ENCODE measurements at regions not wholly inside any gene's neighbourhood (a gene's known extent, or its start where the extent isn't known, plus 50 kb on each side); places are given as distances from the start of the nearest gene placed in this dataset.

DNA sequence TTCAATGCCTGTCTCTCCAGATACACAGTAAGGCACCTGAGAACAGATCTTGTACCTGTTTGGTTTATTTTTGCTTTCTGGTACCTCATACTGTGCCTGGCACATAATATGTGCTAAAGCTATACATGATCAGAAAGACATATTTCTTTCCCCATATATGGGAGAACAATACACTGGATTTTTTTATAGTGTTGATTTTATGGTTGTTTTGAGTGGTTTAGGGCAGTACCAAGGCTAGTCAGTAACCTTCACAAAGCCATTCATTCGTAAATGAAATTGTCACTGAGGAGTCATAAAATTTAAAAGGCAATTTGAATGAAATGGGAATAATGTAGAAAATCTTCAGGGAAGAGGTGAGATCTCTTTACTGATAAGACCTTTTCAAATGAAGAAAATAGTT is 810.2 kb downstream of the TUSC7 start:
- H3K27me3 Mint-ChIP-seq (ENCODE audit: insufficient read depth, unreplicated experiment): peaks cover 9% of the 10 kb centered on the region
- H3K9me3 Mint-ChIP-seq (ENCODE audit: unreplicated experiment): no peaks in the 10 kb centered on the region
- Histone ChIP-seq H3K4me1 (no peaks in the 10 kb centered on the region), H3K36me3 (ENCODE audit: control insufficient read depth, insufficient read depth, low read length) (no peaks in the 10 kb centered on the region), H3K4me3 (ENCODE audit: low read depth, low read length) (no peak overlapping the region), H3K27me3 (replicated peaks; ENCODE audit: control insufficient read depth, insufficient read depth, low read length) (no peaks in the 10 kb centered on the region), H3K9me3 (no peaks in the 10 kb centered on the region)
- DNase-seq: no peak
- intact Hi-C loops (cut with micrococcal nuclease; ENCODE audit: unreplicated experiment): loop anchor here (10.0 kb wide), 1 partner anchor 655 kb away; no protein-coding TSS in a partner anchor
- TF ChIP-seq, protein P1, sequence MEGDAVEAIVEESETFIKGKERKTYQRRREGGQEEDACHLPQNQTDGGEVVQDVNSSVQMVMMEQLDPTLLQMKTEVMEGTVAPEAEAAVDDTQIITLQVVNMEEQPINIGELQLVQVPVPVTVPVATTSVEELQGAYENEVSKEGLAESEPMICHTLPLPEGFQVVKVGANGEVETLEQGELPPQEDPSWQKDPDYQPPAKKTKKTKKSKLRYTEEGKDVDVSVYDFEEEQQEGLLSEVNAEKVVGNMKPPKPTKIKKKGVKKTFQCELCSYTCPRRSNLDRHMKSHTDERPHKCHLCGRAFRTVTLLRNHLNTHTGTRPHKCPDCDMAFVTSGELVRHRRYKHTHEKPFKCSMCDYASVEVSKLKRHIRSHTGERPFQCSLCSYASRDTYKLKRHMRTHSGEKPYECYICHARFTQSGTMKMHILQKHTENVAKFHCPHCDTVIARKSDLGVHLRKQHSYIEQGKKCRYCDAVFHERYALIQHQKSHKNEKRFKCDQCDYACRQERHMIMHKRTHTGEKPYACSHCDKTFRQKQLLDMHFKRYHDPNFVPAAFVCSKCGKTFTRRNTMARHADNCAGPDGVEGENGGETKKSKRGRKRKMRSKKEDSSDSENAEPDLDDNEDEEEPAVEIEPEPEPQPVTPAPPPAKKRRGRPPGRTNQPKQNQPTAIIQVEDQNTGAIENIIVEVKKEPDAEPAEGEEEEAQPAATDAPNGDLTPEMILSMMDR (IDR thresholded peaks at IDR 0.05; ENCODE audit: insufficient read depth in 1 of 2, low read depth in 1 of 2, low read length in 1 of 2, severe bottlenecking in 1 of 2, unreplicated experiment in 1 of 2): no peak
- H3K4me3 Mint-ChIP-seq (ENCODE audit: unreplicated experiment): no peak overlapping the region
- no peak overlapping the region for H3K27ac Mint-ChIP-seq (ENCODE audit: unreplicated experiment)
- no TSS peak for BruUV-seq (replicated peaks)
- H3K36me3 Mint-ChIP-seq (ENCODE audit: insufficient read depth, unreplicated experiment): no peaks in the 10 kb centered on the region
- POLR2A ChIA-PET: no interaction called here
- CTCF ChIA-PET: no interaction called here
- H3K4me1 Mint-ChIP-seq (ENCODE audit: low read depth, unreplicated experiment): no peaks in the 10 kb centered on the region

DNA sequence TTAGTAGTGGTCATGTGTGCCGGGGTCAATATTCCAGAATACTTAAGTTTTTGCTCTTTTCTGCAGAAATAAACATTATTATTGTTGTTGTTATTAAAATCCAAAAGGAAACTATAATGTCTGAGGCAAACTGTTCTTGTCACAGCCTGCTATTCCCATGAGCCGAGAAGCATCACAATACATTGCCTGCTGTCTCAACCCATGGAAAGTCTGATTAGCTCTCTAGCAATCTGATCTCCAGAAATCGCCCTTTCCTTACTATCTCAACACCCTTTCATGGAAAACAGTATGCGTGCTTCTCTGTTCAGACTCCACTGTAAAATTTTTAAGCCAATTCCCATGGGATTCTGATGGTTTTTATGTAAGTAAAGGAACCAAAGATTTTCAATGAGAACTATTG is 811.0 kb downstream of the TUSC7 start:
- peaks cover 8% of the 10 kb centered on the region for H3K27me3 Mint-ChIP-seq (ENCODE audit: insufficient read depth, unreplicated experiment)

DNA sequence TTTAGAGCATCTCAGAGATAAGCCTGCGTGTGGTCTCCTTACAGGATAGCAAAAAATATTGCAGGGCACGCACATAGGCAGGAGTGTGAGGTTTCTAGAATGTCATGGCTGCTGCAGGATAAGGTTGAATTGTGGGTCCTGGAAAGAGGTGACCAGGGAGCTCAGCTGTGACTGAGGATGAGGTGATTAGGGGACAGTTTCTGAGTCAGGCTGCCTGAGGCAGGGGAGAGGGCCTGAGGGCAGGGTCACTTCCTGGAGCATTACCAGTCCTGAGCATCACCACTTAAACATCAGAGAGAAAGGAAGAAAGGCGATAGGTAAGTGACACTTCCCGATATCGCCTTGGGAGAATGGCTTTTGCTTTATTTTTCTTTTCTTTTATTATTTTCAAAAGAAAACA is 813.8 kb downstream of the TUSC7 start:
- no peaks in the 10 kb centered on the region for H3K9me3 Mint-ChIP-seq (ENCODE audit: unreplicated experiment)
- TF ChIP-seq, protein P1 (IDR thresholded peaks at IDR 0.05; ENCODE audit: insufficient read depth in 1 of 2, low read depth in 1 of 2, low read length in 1 of 2, severe bottlenecking in 1 of 2, unreplicated experiment in 1 of 2): no peak
- Histone ChIP-seq H3K4me1 (no peaks in the 10 kb centered on the region), H3K36me3 (ENCODE audit: control insufficient read depth, insufficient read depth, low read length) (no peaks in the 10 kb centered on the region), H3K4me3 (ENCODE audit: low read depth, low read length) (no peak overlapping the region), H3K9me3 (no peaks in the 10 kb centered on the region), H3K27me3 (replicated peaks; ENCODE audit: control insufficient read depth, insufficient read depth, low read length) (no peaks in the 10 kb centered on the region)
- no peak overlapping the region for H3K27ac Mint-ChIP-seq (ENCODE audit: unreplicated experiment)
- ChIA-PET CTCF (no interaction called here), POLR2A (no interaction called here)
- intact Hi-C loops (cut with micrococcal nuclease; ENCODE audit: unreplicated experiment): loop anchor here (10.0 kb wide), 1 partner anchor 659 kb away; no protein-coding TSS in a partner anchor
- H3K36me3 Mint-ChIP-seq (ENCODE audit: insufficient read depth, unreplicated experiment): no peaks in the 10 kb centered on the region
- no peak overlapping the region for H3K4me3 Mint-ChIP-seq (ENCODE audit: unreplicated experiment)
- DNase-seq: no peak
- H3K4me1 Mint-ChIP-seq (ENCODE audit: low read depth, unreplicated experiment): no peaks in the 10 kb centered on the region
- H3K27me3 Mint-ChIP-seq (ENCODE audit: insufficient read depth, unreplicated experiment): peaks cover 3% of the 10 kb centered on the region
- BruUV-seq (replicated peaks): no TSS peak

More for the DNA sequence above, 811.0 kb downstream of the TUSC7 start:
- H3K27me3 ChIP-seq (replicated peaks; ENCODE audit: control insufficient read depth, insufficient read depth, low read length): no peaks in the 10 kb centered on the region
- H3K4me3 Mint-ChIP-seq (ENCODE audit: unreplicated experiment): no peak overlapping the region
- no peaks in the 10 kb centered on the region for H3K36me3 Mint-ChIP-seq (ENCODE audit: insufficient read depth, unreplicated experiment)
- POLR2A ChIA-PET: no interaction called here
- TF ChIP-seq, protein P1 (IDR thresholded peaks at IDR 0.05; ENCODE audit: insufficient read depth in 1 of 2, low read depth in 1 of 2, low read length in 1 of 2, severe bottlenecking in 1 of 2, unreplicated experiment in 1 of 2): no peak
- H3K27ac Mint-ChIP-seq (ENCODE audit: unreplicated experiment): no peak overlapping the region
- no peak overlapping the region for H3K4me3 ChIP-seq (ENCODE audit: low read depth, low read length)
- no peak for DNase-seq
- no peaks in the 10 kb centered on the region for H3K4me1 Mint-ChIP-seq (ENCODE audit: low read depth, unreplicated experiment)
- BruUV-seq (replicated peaks): no TSS peak
- H3K36me3 ChIP-seq (ENCODE audit: control insufficient read depth, insufficient read depth, low read length): no peaks in the 10 kb centered on the region
- intact Hi-C loops (cut with micrococcal nuclease; ENCODE audit: unreplicated experiment): loop anchor here (10.0 kb wide), 1 partner anchor 656 kb away; no protein-coding TSS in a partner anchor
- H3K9me3 ChIP-seq: no peaks in the 10 kb centered on the region
- no peaks in the 10 kb centered on the region for H3K4me1 ChIP-seq
- H3K9me3 Mint-ChIP-seq (ENCODE audit: unreplicated experiment): no peaks in the 10 kb centered on the region
- CTCF ChIA-PET: no interaction called here
